ENCODE measurements at regions not wholly inside any gene's neighbourhood (a gene's known extent, or its start where the extent isn't known, plus 50 kb on each side); places are given as distances from the start of the nearest gene placed in this dataset.

DNA sequence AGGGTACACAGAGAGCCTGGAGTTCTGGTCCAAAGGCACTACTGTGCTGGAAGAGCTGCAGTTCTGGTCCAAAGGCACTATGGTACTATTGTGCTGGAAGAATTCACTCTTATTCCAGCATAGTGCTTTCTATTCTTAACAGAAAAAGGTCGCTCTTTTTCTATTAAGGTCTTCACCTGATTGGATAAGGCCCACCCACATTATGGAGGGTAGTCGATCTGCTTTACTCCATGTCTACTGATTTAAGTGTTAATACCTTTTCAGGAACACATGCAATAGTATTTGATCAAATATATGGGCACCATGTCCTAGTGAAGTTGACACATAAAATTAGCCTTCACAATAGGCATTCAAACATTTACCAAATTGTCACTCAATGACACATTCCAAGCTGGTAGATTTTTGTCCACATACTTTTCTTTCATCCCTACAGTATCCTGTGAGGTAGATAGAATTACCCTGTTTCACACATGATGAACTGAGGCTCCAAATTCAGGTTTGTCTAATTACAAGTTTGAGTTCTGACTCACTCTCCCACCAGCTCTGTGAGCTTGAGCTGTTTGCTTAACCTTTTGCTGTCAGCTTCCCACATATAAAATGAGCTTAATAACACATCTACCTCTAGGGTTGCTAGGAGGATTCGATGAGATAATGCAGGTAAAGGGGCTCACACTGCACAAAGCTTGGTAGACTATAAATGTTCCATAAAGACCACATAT lies 129.9 kb downstream of the AIPL1 start:
- Mint-ChIP-seq H3K4me3 (no peak overlapping the region), H3K27me3 (peaks cover 64% of the 10 kb centered on the region), H3K9me3 (no peaks in the 10 kb centered on the region), H3K36me3 (ENCODE audit: low read depth) (no peaks in the 10 kb centered on the region), H3K27ac (no peak overlapping the region), H3K4me1 (ENCODE audit: low read depth) (no peaks in the 10 kb centered on the region)
- DNase-seq = no peak

DNA sequence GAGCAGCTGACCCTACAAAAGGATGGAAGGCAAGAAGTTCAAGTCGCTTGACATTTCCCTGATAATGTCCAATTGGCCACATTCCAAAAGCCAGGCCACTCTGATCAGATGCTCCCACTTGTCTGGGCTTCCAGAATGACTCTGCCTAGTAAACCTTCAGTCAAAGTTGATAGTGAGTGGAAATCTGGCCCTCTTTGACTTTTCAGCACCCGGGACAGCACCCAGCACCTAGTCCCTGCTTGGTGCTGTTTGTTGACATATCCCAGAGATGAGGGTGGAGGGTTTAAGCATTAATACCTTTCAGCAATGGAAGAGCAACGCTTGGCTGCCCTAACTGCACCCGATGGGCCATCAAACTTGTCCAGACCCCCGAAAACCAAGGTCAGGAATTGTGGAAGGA lies 131.3 kb downstream of the AIPL1 start:
- Mint-ChIP-seq H3K27ac (no peak overlapping the region), H3K9me3 (no peaks in the 10 kb centered on the region), H3K4me1 (ENCODE audit: low read depth) (no peaks in the 10 kb centered on the region), H3K4me3 (no peak overlapping the region), H3K36me3 (ENCODE audit: low read depth) (no peaks in the 10 kb centered on the region), H3K27me3 (peaks cover 61% of the 10 kb centered on the region)
- no peak for DNase-seq

DNA sequence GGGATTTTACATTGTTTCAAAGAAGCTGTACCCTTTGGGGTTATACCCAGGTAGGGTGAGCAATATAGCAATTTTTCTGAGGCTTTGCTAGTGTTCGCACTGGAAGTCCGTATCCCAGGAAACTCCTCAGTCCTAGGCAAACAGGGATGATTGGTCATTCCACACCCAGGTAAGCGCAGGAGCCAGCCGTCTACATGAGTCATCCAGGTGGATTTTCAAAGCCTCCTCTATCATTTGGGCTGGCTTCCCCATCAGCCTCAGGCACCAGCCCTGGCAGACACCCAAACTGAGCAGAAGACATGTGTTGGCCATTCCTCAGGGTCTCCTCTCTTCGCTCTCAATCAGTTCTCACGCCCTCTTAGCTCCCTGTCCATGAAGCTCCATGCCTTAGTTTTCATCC lies 135.6 kb downstream of the AIPL1 start:
- no peaks in the 10 kb centered on the region for H3K9me3 Mint-ChIP-seq
- H3K27ac Mint-ChIP-seq = no peak overlapping the region
- H3K4me3 Mint-ChIP-seq = no peak overlapping the region
- peaks cover 60% of the 10 kb centered on the region for H3K27me3 Mint-ChIP-seq
- no peaks in the 10 kb centered on the region for H3K36me3 Mint-ChIP-seq (ENCODE audit: low read depth)
- no peak for DNase-seq
- no peaks in the 10 kb centered on the region for H3K4me1 Mint-ChIP-seq (ENCODE audit: low read depth)

DNA sequence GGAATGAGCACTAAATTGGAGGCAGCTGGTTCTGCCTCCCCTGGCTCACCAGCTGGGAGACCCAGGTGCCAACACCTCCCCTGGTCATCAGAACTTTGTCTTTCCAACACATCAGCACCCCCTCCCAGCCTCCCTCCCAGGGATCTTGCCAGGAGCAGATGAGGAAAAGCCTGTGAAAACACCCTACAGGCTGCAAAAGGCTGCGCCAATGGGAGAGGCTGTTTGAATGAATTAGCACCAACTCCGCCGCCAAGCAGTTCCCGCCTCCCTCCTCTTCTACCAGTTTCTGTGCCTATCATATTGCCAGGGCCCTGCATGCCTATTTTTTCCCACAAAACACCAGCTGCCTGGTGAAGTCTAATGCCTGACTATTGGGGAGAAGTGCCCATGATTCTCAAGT lies 137.0 kb downstream of the AIPL1 start:
- Mint-ChIP-seq H3K27ac (no peak overlapping the region), H3K27me3 (peaks cover 54% of the 10 kb centered on the region), H3K4me3 (no peak overlapping the region), H3K36me3 (ENCODE audit: low read depth) (no peaks in the 10 kb centered on the region), H3K4me1 (ENCODE audit: low read depth) (no peaks in the 10 kb centered on the region), H3K9me3 (no peaks in the 10 kb centered on the region)
- no peak for DNase-seq

DNA sequence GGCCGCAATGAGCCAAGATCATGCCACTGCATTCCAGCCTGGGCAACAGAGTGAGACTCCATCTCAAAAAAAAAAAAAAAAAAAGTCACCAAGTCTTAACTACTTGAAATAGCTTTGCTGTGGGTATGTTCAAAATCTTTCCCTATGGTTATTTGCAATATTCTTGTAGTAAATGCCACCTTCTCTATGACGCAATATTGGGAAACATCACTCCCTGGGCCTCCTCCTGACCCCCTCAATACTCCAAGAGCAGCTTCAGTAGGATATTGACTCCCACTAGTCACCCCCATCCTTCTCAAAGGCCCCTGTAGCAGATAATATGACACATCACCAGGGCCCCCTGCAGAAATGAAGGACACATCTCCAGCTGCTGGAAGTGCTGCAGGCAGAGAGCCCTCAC lies 137.8 kb downstream of the AIPL1 start:
- Mint-ChIP-seq H3K4me3 (no peak overlapping the region), H3K9me3 (no peaks in the 10 kb centered on the region), H3K27ac (no peak overlapping the region), H3K36me3 (ENCODE audit: low read depth) (no peaks in the 10 kb centered on the region), H3K27me3 (peaks cover 56% of the 10 kb centered on the region), H3K4me1 (ENCODE audit: low read depth) (no peaks in the 10 kb centered on the region)
- DNase-seq = no peak

DNA sequence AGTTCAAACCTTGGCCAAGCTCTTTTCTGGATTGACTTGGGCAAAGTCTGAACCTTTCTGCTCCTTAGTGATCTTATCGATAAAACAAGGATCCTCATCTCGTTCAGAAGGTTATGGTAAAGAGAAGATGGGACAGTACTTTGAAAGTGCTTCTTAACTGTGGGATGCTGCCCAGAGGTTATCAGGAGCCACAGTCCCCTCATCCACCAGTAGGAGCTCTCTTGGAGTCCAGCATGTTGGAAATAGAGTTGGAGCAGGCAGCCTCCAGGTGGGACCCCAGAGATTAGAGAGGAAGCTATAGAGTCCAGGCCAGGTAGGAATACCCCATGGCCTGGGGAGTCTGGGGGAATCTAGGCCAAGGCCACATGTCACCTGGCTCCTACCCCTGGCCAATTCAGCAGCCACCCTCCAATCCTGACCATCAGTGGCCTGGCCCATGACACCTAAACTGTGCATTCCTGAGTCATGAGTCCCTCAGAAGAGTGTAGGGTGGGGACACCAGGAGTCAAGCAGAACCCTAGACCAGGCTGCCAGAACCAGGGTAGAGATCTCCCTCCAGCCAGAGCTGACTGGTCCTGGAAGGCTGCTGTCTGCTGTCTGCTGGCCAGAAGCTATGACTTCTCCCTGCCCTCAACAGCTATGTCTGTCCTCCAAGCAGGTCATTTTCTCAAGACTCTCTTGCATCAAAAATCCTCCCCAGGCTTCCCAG lies 144.3 kb downstream of the AIPL1 start:
- Mint-ChIP-seq H3K4me1 (ENCODE audit: low read depth) (no peaks in the 10 kb centered on the region), H3K27me3 (peaks cover 46% of the 10 kb centered on the region), H3K4me3 (no peak overlapping the region), H3K9me3 (no peaks in the 10 kb centered on the region), H3K36me3 (ENCODE audit: low read depth) (no peaks in the 10 kb centered on the region), H3K27ac (no peak overlapping the region)
- DNase-seq = no peak

DNA sequence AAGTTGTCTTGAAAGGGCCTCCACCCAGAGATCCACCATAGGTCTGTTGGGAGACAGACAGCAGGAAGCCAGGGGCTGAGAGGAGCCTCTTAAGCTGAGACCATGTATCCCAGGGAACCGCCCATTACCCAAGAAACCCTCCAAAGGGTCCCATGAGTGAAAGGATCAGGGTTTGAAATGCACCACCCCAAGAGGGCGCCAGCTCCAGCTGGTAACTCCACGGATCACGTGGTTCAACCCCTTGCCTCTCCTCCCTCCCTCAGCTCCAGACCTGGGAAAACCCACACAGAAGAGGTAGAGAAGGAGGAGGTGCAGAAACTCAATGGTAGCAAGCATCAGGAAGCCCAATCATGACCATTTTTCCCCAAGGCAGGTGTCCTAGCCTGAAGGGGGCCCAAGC lies 148.7 kb downstream of the AIPL1 start:
- no peak overlapping the region for H3K4me3 Mint-ChIP-seq
- no peak overlapping the region for H3K27ac Mint-ChIP-seq
- no peak for DNase-seq
- H3K9me3 Mint-ChIP-seq = no peaks in the 10 kb centered on the region
- peaks cover 20% of the 10 kb centered on the region for H3K27me3 Mint-ChIP-seq
- H3K4me1 Mint-ChIP-seq (ENCODE audit: low read depth) = no peaks in the 10 kb centered on the region
- no peaks in the 10 kb centered on the region for H3K36me3 Mint-ChIP-seq (ENCODE audit: low read depth)

DNA sequence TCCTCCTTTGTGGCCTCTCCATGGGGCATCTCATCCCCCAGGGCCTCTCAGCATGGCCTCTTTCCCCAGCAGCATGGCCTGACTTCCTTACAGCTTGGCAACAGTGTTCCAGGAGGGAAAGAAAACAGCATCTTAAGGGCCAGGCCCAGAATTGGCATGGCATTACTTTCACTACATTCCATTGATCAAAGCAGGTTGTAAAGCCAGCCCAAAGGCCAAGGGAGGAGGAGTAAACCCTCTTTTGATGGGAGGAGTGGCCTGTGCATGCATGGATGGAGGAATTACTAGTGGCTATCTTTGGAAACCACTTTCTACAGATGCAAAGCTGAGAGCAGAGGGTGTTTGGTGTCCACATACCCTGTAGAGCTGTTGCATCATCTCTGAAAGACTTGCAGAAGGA lies 149.4 kb downstream of the AIPL1 start:
- no peaks in the 10 kb centered on the region for H3K9me3 Mint-ChIP-seq
- H3K4me1 Mint-ChIP-seq (ENCODE audit: low read depth) = no peaks in the 10 kb centered on the region
- H3K27me3 Mint-ChIP-seq = peaks cover 23% of the 10 kb centered on the region
- DNase-seq = no peak
- H3K27ac Mint-ChIP-seq = no peak overlapping the region
- H3K36me3 Mint-ChIP-seq (ENCODE audit: low read depth) = no peaks in the 10 kb centered on the region
- no peak overlapping the region for H3K4me3 Mint-ChIP-seq

DNA sequence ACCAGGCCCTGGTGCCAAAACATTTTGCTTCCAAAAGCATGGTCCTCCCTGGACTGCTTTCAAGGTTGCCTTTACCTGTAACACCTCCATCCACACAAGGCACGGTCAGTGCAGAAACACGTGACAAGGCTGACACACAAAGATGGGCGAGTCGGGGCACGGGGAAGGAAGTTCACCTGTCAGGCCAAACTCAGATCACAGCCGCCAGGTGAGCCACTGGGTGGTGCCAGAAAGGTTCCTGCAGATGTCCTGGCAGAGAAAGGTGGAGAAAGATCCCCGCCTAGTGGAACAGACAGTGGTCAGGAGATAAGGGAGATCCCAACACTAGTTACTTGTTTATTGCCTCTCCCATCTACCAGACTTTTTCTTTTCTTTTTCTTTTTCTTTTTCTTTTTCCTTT lies 155.3 kb downstream of the AIPL1 start:
- DNase-seq = no peak
- H3K4me3 Mint-ChIP-seq = no peak overlapping the region
- H3K27me3 Mint-ChIP-seq = peaks cover 5% of the 10 kb centered on the region
- H3K9me3 Mint-ChIP-seq = no peaks in the 10 kb centered on the region
- no peaks in the 10 kb centered on the region for H3K4me1 Mint-ChIP-seq (ENCODE audit: low read depth)
- H3K27ac Mint-ChIP-seq = no peak overlapping the region
- no peaks in the 10 kb centered on the region for H3K36me3 Mint-ChIP-seq (ENCODE audit: low read depth)

DNA sequence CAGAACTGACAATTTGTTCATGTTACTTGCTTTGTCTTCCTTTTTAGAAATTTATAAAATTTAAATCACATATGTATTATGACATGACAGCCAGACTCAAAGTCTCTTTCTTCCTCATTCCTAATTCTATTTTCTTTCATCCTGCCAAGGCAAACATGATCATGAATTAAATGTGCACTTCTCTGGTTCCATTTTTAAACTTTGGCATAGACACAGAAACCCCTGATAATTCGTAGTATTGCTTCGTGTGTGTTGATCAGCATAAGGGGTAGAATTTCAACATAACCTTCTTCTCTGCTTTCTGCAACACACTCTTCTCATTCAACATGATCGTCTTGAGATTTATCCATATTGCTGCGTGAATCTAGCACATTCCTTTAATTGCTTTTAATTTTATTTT lies 156.5 kb downstream of the AIPL1 start:
- H3K4me1 Mint-ChIP-seq (ENCODE audit: low read depth) = no peaks in the 10 kb centered on the region

DNA sequence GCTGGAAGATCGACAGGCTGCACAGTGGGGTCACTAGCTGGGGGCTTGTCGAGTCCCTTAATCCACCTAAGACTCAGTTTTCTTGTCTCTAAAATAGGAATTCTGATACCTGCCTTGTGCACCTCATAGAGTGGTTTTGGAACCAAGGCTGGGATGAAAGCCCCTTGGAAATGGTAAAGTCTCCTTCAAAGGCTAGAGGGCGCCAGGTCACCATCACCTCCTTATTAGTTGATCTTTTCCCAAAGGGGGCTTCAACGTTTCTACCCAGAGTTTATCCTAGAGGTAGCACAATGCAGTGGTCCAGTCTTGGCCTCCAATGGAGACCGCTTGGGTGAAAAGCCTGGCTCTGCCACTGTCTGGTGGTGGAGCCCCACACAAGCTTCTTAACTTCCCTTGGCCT lies 158.2 kb downstream of the AIPL1 start:
- Mint-ChIP-seq H3K27ac (no peak overlapping the region), H3K4me3 (no peak overlapping the region), H3K27me3 (peaks cover 10% of the 10 kb centered on the region), H3K9me3 (no peaks in the 10 kb centered on the region), H3K4me1 (ENCODE audit: low read depth) (no peaks in the 10 kb centered on the region), H3K36me3 (ENCODE audit: low read depth) (no peaks in the 10 kb centered on the region)
- DNase-seq = no peak

More for the DNA sequence above, 156.5 kb downstream of the AIPL1 start:
- H3K4me3 Mint-ChIP-seq = no peak overlapping the region
- peaks cover 5% of the 10 kb centered on the region for H3K27me3 Mint-ChIP-seq
- H3K27ac Mint-ChIP-seq = no peak overlapping the region
- H3K36me3 Mint-ChIP-seq (ENCODE audit: low read depth) = no peaks in the 10 kb centered on the region
- DNase-seq = no peak
- H3K9me3 Mint-ChIP-seq = no peaks in the 10 kb centered on the region

DNA sequence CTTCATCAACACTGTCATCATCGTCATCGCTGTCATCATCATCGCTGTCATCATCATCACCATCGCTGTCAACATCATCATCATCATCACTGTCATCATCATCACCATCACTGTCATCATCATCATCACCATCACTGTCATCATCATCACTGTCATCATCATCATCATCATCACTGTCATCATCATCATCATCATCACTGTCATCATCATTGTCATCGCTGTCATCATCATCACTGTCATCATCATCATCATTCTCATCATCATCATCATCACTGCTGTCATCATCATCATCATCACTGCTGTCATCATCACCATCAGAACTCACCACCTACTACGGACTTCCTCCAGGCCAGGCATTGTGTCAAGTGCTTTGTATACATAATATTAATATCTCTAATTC lies 160.6 kb downstream of the AIPL1 start:
- Mint-ChIP-seq H3K27ac (no peak overlapping the region), H3K27me3 (peaks cover 4% of the 10 kb centered on the region), H3K4me1 (ENCODE audit: low read depth) (no peaks in the 10 kb centered on the region), H3K9me3 (no peaks in the 10 kb centered on the region), H3K36me3 (ENCODE audit: low read depth) (no peaks in the 10 kb centered on the region), H3K4me3 (no peak overlapping the region)
- DNase-seq = no peak

DNA sequence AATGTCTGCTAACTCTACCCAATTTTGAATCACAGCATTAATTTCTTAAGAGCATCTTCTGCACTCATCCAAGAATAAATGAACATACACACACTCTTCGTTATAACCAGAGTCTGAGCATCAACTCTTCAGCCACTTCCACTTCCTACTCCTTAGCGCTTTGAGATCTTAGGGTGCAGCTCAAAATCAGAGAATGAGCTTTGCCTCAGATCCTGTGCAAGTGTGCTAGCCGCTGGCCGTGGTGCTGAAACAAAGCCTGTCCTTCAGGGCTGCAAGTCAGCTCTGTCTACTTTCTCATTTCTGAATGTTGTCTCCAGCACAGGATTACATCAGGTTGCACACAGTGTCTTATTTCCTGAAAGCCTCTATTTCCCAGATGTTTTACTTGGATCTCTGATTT lies 165.4 kb downstream of the AIPL1 start:
- DNase-seq = no peak
- no peaks in the 10 kb centered on the region for H3K36me3 Mint-ChIP-seq (ENCODE audit: low read depth)
- peaks cover 15% of the 10 kb centered on the region for H3K27me3 Mint-ChIP-seq
- H3K4me3 Mint-ChIP-seq = no peak overlapping the region
- H3K4me1 Mint-ChIP-seq (ENCODE audit: low read depth) = no peaks in the 10 kb centered on the region
- H3K9me3 Mint-ChIP-seq = peaks cover 2% of the 10 kb centered on the region
- no peak overlapping the region for H3K27ac Mint-ChIP-seq

DNA sequence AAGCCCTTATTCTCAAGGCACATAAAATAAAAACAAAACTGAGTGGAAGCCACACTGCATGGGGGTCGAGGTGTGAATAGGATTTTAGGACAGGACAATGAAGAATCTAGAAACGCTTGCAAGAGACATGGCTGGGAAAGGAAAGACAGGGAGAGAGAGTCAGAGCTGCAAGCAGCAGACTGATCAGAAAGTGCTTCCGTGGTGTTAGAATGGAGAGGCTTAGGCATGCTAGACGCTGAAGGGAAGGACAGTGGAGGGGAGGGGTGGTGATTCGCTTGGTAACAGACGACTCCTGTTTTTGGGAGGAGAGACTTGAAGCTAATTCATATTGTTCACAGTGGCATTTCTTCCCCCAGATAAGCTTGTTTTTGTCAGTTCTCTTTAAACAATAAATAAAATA lies 173.5 kb downstream of the AIPL1 start:
- Mint-ChIP-seq H3K4me3 (no peak overlapping the region), H3K4me1 (ENCODE audit: low read depth) (no peaks in the 10 kb centered on the region), H3K27me3 (peaks cover 73% of the 10 kb centered on the region)

DNA sequence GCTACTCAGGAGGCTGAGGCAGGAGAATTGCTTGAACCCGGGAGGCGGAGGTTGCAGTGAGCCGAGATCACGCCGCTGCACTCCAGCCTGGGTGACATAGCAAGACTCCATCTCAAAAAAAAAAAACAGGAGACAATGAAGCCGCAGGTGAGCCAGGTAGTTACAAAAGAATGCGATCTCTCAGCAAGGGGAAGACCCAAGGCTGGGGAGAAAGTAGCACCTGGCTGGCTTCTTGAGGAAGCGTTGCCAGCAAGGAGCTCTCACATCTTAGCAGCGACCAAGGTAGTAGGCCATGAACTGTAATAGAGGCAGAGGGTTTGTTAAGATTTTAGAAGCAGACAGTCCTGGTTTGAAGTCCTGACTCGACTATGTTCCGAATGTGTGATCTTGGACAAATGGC lies 175.0 kb downstream of the AIPL1 start:
- Mint-ChIP-seq H3K9me3 (peaks cover 3% of the 10 kb centered on the region), H3K36me3 (ENCODE audit: low read depth) (no peaks in the 10 kb centered on the region), H3K27me3 (peaks cover 81% of the 10 kb centered on the region), H3K4me3 (no peak overlapping the region), H3K4me1 (ENCODE audit: low read depth) (no peaks in the 10 kb centered on the region), H3K27ac (no peak overlapping the region)
- DNase-seq = no peak

More for the DNA sequence above, 173.5 kb downstream of the AIPL1 start:
- DNase-seq = no peak
- no peaks in the 10 kb centered on the region for H3K36me3 Mint-ChIP-seq (ENCODE audit: low read depth)
- no peak overlapping the region for H3K27ac Mint-ChIP-seq
- H3K9me3 Mint-ChIP-seq = peaks cover 3% of the 10 kb centered on the region
